Uterus (tissue), 3 donors: ENCODE measurements at regions not wholly inside any gene's neighbourhood (a gene's known extent, or its start where the extent isn't known, plus 50 kb on each side); places are given as distances from the start of the nearest gene placed in this dataset.

ENCODE experiments used
- DNase-seq, 2 donors: peaks; one replicate each; pipeline ENCODE4 v3.0.0-alpha.2; 2019 to 2020
- H3K27ac ChIP-seq, 2 donors: fragments of 200-600 bp; sonication (generic); 1 replicate in 1 of 2; 2 replicates in 1 of 2; pipeline ENCODE4 v1.5.1; 2016 to 2018
- H3K27me3 ChIP-seq, 2 donors: fragments of 200-600 bp; sonication (generic); one replicate each; pipeline ENCODE4 v1.5.1; 2018 to 2019; ENCODE audit warnings: control low read depth in 1 of 2
- H3K36me3 ChIP-seq, 2 donors: fragments of 200-600 bp; sonication (generic); one replicate each; pipeline ENCODE4 v1.5.1; 2019; ENCODE audit warnings: control low read depth in 1 of 2
- H3K4me1 ChIP-seq, 2 donors: fragments of 200-600 bp; sonication (generic); one replicate each; pipeline ENCODE4 v1.5.1; 2018 to 2019; ENCODE audit warnings: control low read depth in 1 of 2
- H3K4me3 ChIP-seq, 2 donors: fragments of 200-600 bp; sonication (generic); 1 replicate in 1 of 2; 2 replicates in 1 of 2; pipeline ENCODE4 v1.5.1; 2018 to 2019; ENCODE audit warnings: mild to moderate bottlenecking in 1 of 2
- H3K9me3 ChIP-seq, 2 donors: fragments of 200-600 bp; sonication (generic); one replicate each; pipeline ENCODE4 v1.5.1; 2019; ENCODE audit warnings: control low read depth in 1 of 2
- POLR2A ChIP-seq, 2 donors: fragments of 450-650 bp; IDR thresholded peaks; one replicate each; pipeline ENCODE4 v1.6.1; 2016; ENCODE audit warnings: antibody characterized with exemption in 2 of 2, mild to moderate bottlenecking in 1 of 2, moderate library complexity in 1 of 2
- intact Hi-C: fragments of 100-400 bp; cut with DNase I; formaldehyde crosslinking; loops from one replicate; pipeline ENCODE4 v1.15.1; 2023; ENCODE audit warnings: low total_unique reads
- TF ChIP-seq, protein P1 (sequence below), 4 experiments: fragments of 200-600 bp in 2 of 4; fragments of 450-650 bp in 2 of 4; sonication (generic) in 2 of 4; IDR thresholded peaks; one replicate each; pipeline ENCODE4 v1.5.1; 2016 to 2019; ENCODE audit warnings: antibody characterized with exemption in 4 of 4, mild to moderate bottlenecking in 2 of 4, moderate library complexity in 1 of 4
- donor health status: DM: yes; HTN: yes; CAD: no.

DNA sequence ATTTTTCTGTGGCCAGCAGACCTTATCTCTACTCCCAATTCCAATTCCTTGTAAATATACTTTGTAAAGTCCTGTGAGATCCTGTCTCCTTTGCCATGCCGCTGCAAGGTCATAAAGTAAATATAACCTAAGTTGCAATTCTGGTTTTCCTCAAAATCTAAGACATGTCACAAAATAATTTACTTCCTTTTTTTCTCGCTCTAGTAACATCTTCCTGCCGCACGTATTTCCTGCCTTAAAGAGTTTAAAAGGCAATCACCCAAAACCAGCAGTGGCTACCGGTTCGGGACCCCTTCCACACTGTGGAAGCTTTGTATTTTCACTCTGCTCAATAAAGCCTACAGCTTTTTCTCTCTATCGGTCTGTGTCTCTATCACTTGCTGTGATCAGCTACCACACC is 832.0 kb upstream of the SLITRK5 start:
- Histone ChIP-seq H3K27me3 (no peaks in the 10 kb centered on the region), H3K9me3 (no peaks in the 10 kb centered on the region), H3K36me3 (no peaks in the 10 kb centered on the region), H3K4me3 (no peak overlapping the region), H3K4me1 (no peaks in the 10 kb centered on the region), H3K27ac (no peak overlapping the region)
- intact Hi-C loops, result no loop called here
- DNase-seq, result no peak
- TF ChIP-seq POLR2A (IDR thresholded peaks at IDR 0.05), result no peak
- TF ChIP-seq, protein P1, sequence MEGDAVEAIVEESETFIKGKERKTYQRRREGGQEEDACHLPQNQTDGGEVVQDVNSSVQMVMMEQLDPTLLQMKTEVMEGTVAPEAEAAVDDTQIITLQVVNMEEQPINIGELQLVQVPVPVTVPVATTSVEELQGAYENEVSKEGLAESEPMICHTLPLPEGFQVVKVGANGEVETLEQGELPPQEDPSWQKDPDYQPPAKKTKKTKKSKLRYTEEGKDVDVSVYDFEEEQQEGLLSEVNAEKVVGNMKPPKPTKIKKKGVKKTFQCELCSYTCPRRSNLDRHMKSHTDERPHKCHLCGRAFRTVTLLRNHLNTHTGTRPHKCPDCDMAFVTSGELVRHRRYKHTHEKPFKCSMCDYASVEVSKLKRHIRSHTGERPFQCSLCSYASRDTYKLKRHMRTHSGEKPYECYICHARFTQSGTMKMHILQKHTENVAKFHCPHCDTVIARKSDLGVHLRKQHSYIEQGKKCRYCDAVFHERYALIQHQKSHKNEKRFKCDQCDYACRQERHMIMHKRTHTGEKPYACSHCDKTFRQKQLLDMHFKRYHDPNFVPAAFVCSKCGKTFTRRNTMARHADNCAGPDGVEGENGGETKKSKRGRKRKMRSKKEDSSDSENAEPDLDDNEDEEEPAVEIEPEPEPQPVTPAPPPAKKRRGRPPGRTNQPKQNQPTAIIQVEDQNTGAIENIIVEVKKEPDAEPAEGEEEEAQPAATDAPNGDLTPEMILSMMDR (IDR thresholded peaks at IDR 0.05), result no peak

DNA sequence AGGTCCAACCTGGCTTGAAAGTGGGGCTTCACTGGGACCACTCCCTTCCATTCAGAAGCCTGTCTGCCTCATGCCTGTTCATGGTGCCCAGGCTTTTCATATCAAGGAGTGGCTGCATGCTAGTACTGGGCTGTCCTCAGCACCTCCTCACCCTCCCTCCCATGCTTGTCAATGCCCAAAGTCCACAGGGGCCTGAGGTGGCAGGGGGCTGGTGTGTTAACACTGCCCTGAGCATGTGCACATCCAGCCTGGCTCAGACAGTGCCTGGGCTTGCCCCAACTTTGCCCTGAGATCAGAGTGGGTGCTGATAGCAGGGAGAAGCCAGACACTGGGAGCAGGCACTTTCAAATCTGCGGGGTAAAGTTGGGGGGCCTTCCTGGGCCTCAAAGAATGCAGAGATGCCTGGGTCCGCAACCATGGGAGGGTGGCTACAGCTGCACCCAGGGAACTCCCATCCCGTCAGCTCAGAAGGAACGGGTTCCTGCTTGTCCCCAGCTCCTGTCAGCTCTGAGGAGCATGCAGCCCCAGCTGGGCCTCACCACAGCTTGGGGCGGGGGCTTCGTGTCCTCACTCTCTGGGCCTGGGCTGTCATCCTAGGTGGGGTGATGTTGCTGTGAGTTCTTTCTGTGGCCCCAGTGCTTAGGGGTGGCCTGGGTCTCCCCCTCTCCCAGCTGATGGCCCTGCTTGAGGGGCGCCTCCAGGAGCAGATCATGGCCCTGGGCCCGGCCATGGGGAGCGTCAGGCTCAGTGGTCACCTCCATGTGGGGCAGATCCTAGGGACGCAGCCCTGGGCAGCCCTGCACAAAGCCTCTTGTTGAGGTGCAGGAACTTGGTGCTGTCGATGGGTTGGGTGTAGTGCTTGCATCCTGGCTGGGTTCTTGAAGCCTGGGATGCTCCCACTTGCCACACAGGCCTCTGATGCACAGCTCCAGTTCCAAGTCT is 830.6 kb upstream of the SLITRK5 start:
- Histone ChIP-seq H3K4me3 (no peak overlapping the region), H3K4me1 (no peaks in the 10 kb centered on the region), H3K9me3 (no peaks in the 10 kb centered on the region), H3K36me3 (no peaks in the 10 kb centered on the region), H3K27ac (no peak overlapping the region), H3K27me3 (no peaks in the 10 kb centered on the region)
- DNase-seq, result no peak
- intact Hi-C loops, result no loop called here
- TF ChIP-seq, protein P1 (IDR thresholded peaks at IDR 0.05), result no peak
- TF ChIP-seq POLR2A (IDR thresholded peaks at IDR 0.05), result no peak

DNA sequence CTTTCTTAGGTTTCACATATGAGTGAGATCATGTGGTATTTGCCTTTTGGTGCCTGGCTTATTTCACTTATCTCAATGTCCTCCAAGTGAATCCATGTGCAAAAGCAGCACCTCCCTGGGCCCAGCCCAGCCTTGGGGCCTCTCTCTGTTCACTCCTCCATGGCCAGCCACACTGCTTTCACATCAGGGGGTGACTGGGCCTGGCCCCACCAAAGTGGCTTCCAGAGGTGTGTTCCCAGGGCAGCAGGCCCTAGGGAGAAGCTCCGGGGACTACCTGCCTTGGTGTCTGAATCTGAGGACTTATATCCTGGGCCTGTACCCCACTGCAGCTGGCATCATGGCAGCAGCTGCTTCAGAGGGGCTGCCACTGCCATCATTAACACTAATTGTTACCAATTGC is 829.9 kb upstream of the SLITRK5 start:
- H3K4me3 ChIP-seq, result no peak overlapping the region
- H3K27ac ChIP-seq, result no peak overlapping the region
- no peaks in the 10 kb centered on the region for H3K27me3 ChIP-seq
- no peak for DNase-seq
- intact Hi-C loops, result no loop called here
- H3K36me3 ChIP-seq, result no peaks in the 10 kb centered on the region
- TF ChIP-seq, protein P1 (IDR thresholded peaks at IDR 0.05), result no peak
- TF ChIP-seq POLR2A (IDR thresholded peaks at IDR 0.05), result no peak
- no peaks in the 10 kb centered on the region for H3K4me1 ChIP-seq
- H3K9me3 ChIP-seq, result no peaks in the 10 kb centered on the region

DNA sequence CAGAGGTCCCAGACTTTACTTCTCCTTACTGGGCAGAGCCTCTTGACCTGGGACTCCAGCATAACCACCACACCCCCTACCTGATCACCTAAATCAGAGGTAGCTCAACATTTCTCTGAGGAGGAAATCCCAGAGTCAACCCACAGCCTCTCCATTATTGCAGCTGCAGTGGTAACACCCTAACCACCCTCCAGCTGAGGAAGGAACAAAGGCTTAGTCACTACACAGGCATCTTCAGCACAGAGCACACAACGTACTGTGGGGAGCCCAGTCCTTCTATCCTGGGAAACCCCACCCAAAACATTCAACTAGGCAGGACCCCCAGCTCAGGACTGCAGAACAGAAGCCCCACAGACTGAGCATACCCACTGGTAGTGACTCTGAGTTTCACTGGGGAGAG is 824.7 kb upstream of the SLITRK5 start:
- Histone ChIP-seq H3K36me3 (no peaks in the 10 kb centered on the region), H3K27me3 (no peaks in the 10 kb centered on the region), H3K4me3 (no peak overlapping the region), H3K4me1 (no peaks in the 10 kb centered on the region), H3K27ac (no peak overlapping the region), H3K9me3 (no peaks in the 10 kb centered on the region)
- no peak for TF ChIP-seq POLR2A (IDR thresholded peaks at IDR 0.05)
- TF ChIP-seq, protein P1 (IDR thresholded peaks at IDR 0.05), result no peak
- intact Hi-C loops, result no loop called here
- no peak for DNase-seq

DNA sequence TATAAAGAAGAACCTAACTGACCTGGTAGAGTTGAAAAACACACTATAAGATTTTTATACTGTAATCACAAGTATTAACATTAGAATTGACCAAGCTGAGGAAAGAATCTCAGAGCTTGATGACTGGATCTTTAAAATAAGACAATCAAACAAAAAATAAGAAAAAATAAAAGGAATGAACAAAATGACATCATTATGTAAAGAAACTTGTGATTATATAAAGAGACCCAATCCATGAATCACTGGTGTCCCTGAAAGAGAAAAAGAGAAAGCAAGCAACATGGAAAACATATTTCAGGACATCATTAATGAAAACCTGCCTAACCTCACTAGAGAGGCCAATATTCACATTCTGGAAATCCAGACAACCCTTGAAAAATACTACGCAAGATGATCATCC is 822.5 kb upstream of the SLITRK5 start:
- Histone ChIP-seq H3K9me3 (no peaks in the 10 kb centered on the region), H3K36me3 (no peaks in the 10 kb centered on the region), H3K4me1 (no peaks in the 10 kb centered on the region), H3K4me3 (no peak overlapping the region), H3K27me3 (no peaks in the 10 kb centered on the region), H3K27ac (no peak overlapping the region)
- TF ChIP-seq, protein P1 (IDR thresholded peaks at IDR 0.05), result no peak
- no peak for TF ChIP-seq POLR2A (IDR thresholded peaks at IDR 0.05)
- no peak for DNase-seq
- intact Hi-C loops, result no loop called here
